ENCODE measurements at regions not wholly inside any gene's neighbourhood (a gene's known extent, or its start where the extent isn't known, plus 50 kb on each side); places are given as distances from the start of the nearest gene placed in this dataset.

- DNase-seq (ENCODE audit: low read depth): no peak
Observed at GRCh38 chr15:97483232-97483631, 477.3 kb upstream of the ARRDC4 start.

DNA sequence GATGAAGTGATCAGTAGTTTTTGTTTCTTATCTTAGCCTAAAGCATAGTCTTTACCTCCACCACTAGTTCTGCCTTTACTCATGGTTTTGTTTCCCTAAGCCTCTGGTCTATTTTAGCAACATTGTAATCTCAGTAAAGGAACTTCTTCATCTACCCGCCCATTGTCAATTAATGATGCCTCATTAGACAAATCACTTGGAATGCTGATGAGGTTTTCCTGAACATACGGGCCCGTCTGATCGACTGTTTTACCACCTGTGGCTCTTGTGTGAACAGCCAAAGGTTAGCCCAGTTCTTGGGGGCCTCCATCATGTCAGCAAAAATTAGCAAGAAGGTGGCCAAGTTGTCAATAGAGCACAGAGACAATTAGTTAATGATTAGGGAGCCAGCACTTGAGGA, 470.1 kb upstream of the ARRDC4 start:
- no peak for DNase-seq (ENCODE audit: low read depth)

DNA sequence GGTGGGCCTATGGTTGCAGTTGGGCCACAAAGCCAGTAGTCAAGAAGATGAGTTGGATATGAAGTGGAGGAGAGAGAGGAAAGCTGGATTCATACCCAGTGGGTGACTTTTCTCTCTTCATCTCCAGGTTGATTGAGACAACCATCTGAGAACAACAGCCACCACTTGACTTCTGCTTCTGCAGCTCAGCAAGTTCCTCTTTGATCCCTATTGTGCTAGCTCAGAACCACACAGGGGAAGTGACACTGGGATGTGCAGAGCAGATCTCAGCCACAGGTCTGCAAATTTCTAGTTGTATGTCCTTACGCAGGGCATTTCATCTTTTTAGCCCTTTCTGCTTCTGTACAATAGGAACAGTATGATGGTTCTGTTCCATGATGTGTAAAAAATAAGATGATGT, 459.2 kb upstream of the ARRDC4 start:
- no peak for DNase-seq (ENCODE audit: low read depth)

DNA sequence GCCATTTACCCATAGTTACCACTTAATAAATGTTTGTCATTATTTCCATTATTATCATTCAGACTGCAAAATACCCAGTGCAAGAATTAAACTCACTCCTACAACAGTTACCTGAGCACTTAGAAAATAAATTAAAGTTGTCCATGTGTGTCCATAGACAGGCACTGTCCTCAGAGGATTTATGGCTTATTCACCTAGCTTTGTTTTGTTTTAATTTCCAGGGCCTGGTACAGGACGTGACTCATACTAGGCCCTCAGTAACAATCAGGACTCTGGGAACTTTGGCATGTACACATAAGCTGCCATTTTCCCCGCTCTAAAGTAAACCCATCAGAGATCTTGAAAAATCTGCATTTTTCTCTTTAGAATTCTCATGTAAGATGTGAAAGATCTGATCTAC, 458.5 kb upstream of the ARRDC4 start:
- DNase-seq (ENCODE audit: low read depth): peak; percentile 53

DNA sequence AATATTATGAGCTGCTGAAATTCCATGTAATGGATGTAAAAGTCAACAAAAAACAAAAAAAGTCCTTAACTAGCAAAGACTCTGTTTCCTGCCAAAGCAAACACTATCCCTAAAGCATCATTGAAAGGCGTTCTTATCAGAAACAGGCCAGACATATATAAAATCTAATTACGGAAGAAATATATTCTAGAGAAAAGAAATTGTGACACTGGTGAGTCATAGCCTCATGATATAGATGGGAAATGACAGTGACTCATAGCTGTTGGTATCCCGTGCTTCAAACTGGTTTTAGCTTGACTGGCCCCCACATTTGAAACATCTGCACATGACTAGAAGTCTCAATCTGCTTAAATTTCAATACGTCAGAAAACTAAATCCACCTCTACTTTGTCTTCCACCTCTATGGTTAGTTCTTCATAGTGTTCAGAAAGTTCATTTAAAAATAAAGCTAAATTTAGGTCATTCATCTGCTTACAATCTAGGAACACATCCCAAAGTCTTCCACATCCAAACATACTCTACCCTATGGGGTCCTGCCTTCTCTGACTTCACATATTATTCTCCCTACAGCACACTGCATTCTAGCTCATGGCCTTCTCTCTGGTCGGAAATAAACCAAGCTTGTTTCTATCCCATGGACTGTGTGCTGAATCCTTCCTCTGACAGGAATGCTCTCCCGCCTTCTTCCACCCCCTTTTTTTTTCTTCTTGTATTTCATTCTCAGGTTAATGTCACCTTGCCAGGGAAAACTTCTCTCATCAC, 456.3 kb upstream of the ARRDC4 start:
- peak; percentile 75 for DNase-seq (ENCODE audit: low read depth)

GRCh38 chr15:97517737-97518136, 442.8 kb upstream of the ARRDC4 start:
- DNase-seq (ENCODE audit: low read depth): no peak

DNA sequence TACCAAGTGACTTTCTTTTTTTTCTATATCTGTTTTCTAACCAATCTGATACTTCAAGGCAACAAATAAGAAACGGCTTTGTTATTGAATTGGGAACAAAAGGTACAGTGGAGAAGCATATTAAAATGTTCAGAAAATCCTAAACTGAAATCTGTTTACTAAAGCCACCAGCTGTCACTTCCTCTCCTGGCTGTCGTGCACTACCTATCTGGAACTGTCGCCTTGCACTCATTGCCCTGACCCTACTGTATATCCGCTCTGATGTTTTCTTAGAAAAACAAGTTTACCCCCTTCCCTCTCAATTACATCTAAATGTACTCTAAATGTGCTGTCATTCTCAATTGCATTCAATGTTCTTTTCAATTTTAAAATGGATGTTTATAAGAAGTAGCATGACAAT, 439.8 kb upstream of the ARRDC4 start:
- no peak for DNase-seq (ENCODE audit: low read depth)

GRCh38 chr15:97521381-97522285, 438.9 kb upstream of the ARRDC4 start:
- peak; percentile 15 for DNase-seq (ENCODE audit: low read depth)

DNA sequence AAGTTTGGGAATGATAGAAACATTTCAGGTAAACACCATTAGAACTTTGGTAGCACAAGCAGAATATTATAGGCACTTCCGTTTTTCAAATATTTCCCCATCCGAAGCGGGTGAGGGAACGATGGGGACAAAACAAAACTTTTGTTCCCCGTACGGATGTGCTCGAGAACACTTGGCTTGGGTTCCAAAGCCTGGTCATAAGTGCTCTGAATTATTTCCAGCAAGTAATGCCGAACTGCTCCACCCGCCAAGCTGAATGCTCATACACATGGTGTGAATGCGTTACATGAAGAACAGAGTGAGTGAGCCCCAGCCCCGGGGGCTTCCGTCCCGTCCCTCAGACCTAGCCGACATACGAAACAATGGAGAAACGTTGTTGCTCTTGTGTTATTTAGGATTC, 438.2 kb upstream of the ARRDC4 start:
- no peak for DNase-seq (ENCODE audit: low read depth)

DNA sequence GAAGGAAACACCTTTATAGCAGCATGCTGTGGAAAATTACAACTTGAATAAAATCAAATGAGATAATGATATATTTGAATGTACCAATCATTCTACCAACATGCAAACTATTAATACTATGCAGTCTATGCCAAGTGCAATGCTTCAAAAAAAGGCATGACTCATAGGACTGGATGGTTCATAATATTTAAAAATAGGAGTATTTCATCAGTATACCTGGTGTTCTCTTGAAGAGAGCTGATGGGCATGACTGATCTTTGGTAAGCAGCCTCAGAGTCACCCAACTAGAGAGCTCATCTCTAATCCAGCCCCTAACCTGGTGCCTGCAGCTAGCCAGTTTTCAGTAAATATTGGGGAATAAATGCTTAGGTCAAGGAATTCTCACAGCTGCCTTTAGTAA, 434.7 kb upstream of the ARRDC4 start:
- no peak for DNase-seq (ENCODE audit: low read depth)

DNA sequence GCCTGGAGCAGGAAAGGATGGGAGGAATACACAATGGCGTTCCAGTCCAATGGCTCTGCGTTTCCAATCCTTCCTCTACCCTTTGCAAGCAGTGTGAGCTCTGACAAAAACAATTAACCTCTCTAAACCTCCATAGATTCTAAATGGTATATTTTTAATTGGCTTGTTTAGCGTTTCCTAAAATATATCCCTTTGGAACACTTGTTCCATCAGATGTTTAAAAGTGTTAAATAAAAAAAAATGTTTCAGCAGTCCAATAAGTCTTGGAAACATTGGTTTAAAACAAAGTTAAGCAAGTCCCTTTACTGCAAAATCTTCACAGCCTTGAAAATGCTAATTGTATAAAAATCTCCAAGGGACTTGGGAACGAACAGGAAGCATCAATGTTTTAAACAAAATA, 432.3 kb upstream of the ARRDC4 start:
- no peak for DNase-seq (ENCODE audit: low read depth)

GRCh38 chr15:97545799-97546198, 414.7 kb upstream of the ARRDC4 start:
- DNase-seq (ENCODE audit: low read depth): no peak

DNA sequence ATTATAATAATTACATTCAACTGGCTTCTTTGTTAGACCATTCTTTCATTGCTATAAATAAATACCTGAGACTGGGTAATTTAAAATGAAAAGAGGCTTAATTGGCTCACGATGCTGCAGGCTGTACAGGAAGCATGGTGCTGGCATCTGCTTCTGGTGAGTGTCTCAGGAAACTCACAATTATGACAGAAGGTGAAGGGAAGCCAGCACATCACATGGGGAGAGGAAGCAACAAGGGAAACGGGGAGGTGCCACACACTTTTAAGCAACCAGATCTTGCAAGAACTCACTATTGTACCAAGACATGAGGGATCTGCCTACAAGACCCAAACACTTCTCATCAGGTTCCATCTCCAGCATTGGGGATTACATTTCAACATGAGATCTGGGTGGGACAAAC, 413.1 kb upstream of the ARRDC4 start:
- DNase-seq (ENCODE audit: low read depth): no peak

DNA sequence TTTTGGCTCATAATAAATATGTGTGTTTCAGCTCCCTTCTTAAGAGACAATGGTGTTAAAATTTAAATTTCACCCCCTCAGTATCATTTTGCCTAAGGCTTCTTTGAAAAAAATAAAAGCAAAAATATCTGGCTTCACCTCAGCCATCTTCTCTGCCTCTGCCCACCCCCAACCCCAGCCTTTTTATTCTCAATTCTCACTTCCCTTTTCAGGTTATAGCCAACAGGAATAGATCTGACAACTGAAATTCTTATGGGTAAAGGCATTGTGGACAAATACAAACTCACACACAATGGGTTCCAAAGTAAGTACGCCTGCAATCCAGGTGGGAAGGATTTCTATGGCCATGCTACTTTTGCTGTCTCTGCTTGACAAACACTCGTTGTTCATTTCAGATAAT, 399.0 kb upstream of the ARRDC4 start:
- DNase-seq (ENCODE audit: low read depth): no peak

- DNase-seq (ENCODE audit: low read depth): no peak
Observed at GRCh38 chr15:97563516-97563915, 397.0 kb upstream of the ARRDC4 start.

DNA sequence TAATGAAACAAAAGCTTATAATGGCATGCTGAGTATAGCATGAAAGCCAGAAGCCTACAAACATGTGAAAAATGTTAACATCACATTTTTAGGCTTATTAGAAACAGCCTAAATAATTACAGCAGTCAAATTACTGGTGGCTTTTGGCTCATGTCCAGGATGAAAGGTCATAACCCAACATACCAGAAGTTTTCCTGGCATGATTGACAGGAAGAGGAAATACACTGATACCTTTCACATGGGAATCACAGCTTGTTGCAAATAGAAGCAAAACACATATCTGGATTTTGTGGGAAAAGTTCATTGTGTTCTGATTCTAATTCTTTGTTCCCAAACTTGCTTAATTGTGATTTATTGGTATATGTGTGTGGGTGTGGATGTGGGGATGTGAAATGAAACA, 393.5 kb upstream of the ARRDC4 start:
- DNase-seq (ENCODE audit: low read depth): peak; percentile 2

- DNase-seq (ENCODE audit: low read depth): no peak
Observed at GRCh38 chr15:97567411-97567810, 393.1 kb upstream of the ARRDC4 start.

- no peak for DNase-seq (ENCODE audit: low read depth)
Observed at GRCh38 chr15:97576929-97577645, 383.4 kb upstream of the ARRDC4 start.

- DNase-seq (ENCODE audit: low read depth): no peak
Observed at GRCh38 chr15:97585408-97585807, 375.1 kb upstream of the ARRDC4 start.

DNA sequence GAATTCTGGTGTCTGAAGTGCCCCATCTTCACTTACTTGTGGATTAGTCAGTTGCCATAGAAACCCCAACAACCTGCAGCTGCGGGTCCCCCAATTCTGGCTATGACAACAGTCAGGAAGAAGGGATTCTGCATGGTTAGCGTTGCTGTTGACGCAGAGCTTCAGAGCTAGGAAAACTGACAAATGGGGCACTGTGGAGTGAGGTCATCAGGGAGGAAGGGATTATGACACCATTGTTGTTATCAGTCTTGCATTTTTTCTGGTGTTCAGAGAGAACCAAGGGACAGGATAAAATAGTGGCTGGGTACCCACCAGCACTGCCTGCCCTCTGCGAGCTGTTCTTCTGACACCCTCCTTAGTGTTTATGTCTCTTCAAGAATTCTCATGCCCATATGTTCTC, 367.7 kb upstream of the ARRDC4 start:
- no peak for DNase-seq (ENCODE audit: low read depth)

- DNase-seq (ENCODE audit: low read depth): no peak
Observed at GRCh38 chr15:97597801-97598200, 362.7 kb upstream of the ARRDC4 start.

- no peak for DNase-seq (ENCODE audit: low read depth)
Observed at GRCh38 chr15:97598353-97598798, 362.1 kb upstream of the ARRDC4 start.

Data from RPMI7951 (cell line).